Naive thymus-derived CD4-positive, alpha-beta T cell (primary cell): ENCODE measurements at regions not wholly inside any gene's neighbourhood (a gene's known extent, or its start where the extent isn't known, plus 50 kb on each side); places are given as distances from the start of the nearest gene placed in this dataset.

Source experiments
- ATAC-seq: fragments of 150-1000 bp; cut with Tn5 transposase; 2 replicates; pipeline ENCODE4 v1.10.0; 2021; ENCODE audit warnings: mild to moderate bottlenecking, moderate library complexity
- CTCF ChIA-PET: fragments of 350-600 bp; sonication (Branson Sonifier 250); formaldehyde crosslinking; loops from one replicate; lab custom pipeline; 2021; ENCODE audit warnings: antibody characterized with exemption; lab: Charles Lee
- POLR2A ChIA-PET: fragments of 350-600 bp; sonication (Branson Sonifier 250); formaldehyde crosslinking; loops from one replicate; lab custom pipeline; 2021; ENCODE audit warnings: antibody characterized with exemption, inconsistent platforms; lab: Charles Lee
- DNase-seq, 9 donors: peaks; one replicate each; pipeline versions ENCODE4 v3.0.0 to v3.0.0-alpha.2; 2020 to 2022; ENCODE audit warnings: mixed read lengths in 1 of 9
- H3K27ac ChIP-seq: one replicate; pipeline ENCODE4 v1.7.0; 2013; ENCODE audit warnings: mild to moderate bottlenecking, low read depth, low read length, moderate library complexity
- H3K27me3 ChIP-seq, 2 donors: one replicate each; pipeline ENCODE4 v1.7.0; 2013; ENCODE audit warnings: low read length in 2 of 2, mild to moderate bottlenecking in 2 of 2, moderate library complexity in 2 of 2; ENCODE audit not compliant: control insufficient read depth in 2 of 2, insufficient read depth in 2 of 2
- H3K36me3 ChIP-seq, 3 experiments: 1 replicate in 2 of 3; 2 replicates in 1 of 3; pipeline ENCODE4 v1.7.0; 2013; ENCODE audit warnings: low read length in 3 of 3, mild to moderate bottlenecking in 3 of 3, moderate library complexity in 1 of 3; ENCODE audit not compliant: insufficient read depth in 3 of 3, control insufficient read depth in 2 of 3
- H3K4me1 ChIP-seq, 2 donors: one replicate each; pipeline ENCODE4 v1.7.0; 2013; ENCODE audit warnings: low read length in 2 of 2, mild to moderate bottlenecking in 2 of 2, moderate library complexity in 1 of 2; ENCODE audit not compliant: control insufficient read depth in 2 of 2, insufficient read depth in 2 of 2
- H3K4me3 ChIP-seq: 2 replicates; pipeline ENCODE4 v1.7.0; 2013; ENCODE audit warnings: mild to moderate bottlenecking, low read length
- H3K9me3 ChIP-seq, 3 experiments: 1 replicate in 2 of 3; 2 replicates in 1 of 3; pipeline ENCODE4 v1.7.0; 2013; ENCODE audit warnings: low read length in 3 of 3; ENCODE audit not compliant: control insufficient read depth in 2 of 3
- H3K27ac Mint-ChIP-seq, 9 donors: one replicate each; pipeline ENCODE4 v1.8.0; 2020 to 2022; ENCODE audit warnings: mixed read lengths in 9 of 9, mild to moderate bottlenecking in 8 of 9, moderate library complexity in 5 of 9, inconsistent platforms in 2 of 9
- H3K27me3 Mint-ChIP-seq, 5 donors: one replicate each; pipeline ENCODE4 v1.8.0; 2021 to 2022; ENCODE audit warnings: mixed read lengths in 5 of 5, mild to moderate bottlenecking in 1 of 5
- H3K36me3 Mint-ChIP-seq, 5 donors: one replicate each; pipeline ENCODE4 v1.8.0; 2020 to 2022; ENCODE audit warnings: mixed read lengths in 5 of 5, mild to moderate bottlenecking in 3 of 5, inconsistent platforms in 1 of 5
- H3K4me1 Mint-ChIP-seq, 7 donors: one replicate each; pipeline ENCODE4 v1.8.0; 2020 to 2022; ENCODE audit warnings: mixed read lengths in 7 of 7, mild to moderate bottlenecking in 3 of 7, inconsistent platforms in 1 of 7
- H3K4me3 Mint-ChIP-seq, 10 donors: one replicate each; pipeline ENCODE4 v1.8.0; 2020 to 2022; ENCODE audit warnings: mild to moderate bottlenecking in 10 of 10, mixed read lengths in 10 of 10, moderate library complexity in 6 of 10, inconsistent platforms in 2 of 10
- H3K9me3 Mint-ChIP-seq, 11 donors: one replicate each; pipeline ENCODE4 v1.8.0; 2020 to 2022; ENCODE audit warnings: mixed read lengths in 11 of 11, mild to moderate bottlenecking in 4 of 11, inconsistent platforms in 1 of 11, moderate library complexity in 1 of 11
- intact Hi-C, 2 donors: fragments of 100-400 bp; cut with micrococcal nuclease; formaldehyde crosslinking; loops; one replicate each; pipeline ENCODE4 v1.15.1; 2023

- Mint-ChIP-seq H3K36me3 (no peaks in the 10 kb centered on the region), H3K27me3 (peaks cover 0 to 4% (median 0%) of the 10 kb centered on the region in 5 donors), H3K9me3 (peaks cover 0 to 20% (median 2%) of the 10 kb centered on the region in 11 donors), H3K4me3 (no peak overlapping the region), H3K4me1 (peaks cover 0 to 5% (median 0%) of the 10 kb centered on the region in 7 donors), H3K27ac (no peak overlapping the region)
- intact Hi-C loops = no loop called here
- ChIA-PET POLR2A (no interaction called here), CTCF (interaction anchor here (0.6 kb wide), 1 partner anchor 45 kb away, joined by 3 read pairs; no protein-coding TSS in a partner anchor)
- no peaks in the 10 kb centered on the region for H3K9me3 ChIP-seq
- no peaks in the 10 kb centered on the region for H3K27me3 ChIP-seq
- H3K4me3 ChIP-seq = no peak overlapping the region
- H3K36me3 ChIP-seq = no peaks in the 10 kb centered on the region
- DNase-seq = no peak
- H3K27ac ChIP-seq = no peak overlapping the region
- H3K4me1 ChIP-seq = no peaks in the 10 kb centered on the region
- no peak for ATAC-seq
Observed at GRCh38 chr11:115901069-115901468, 396.9 kb upstream of the CADM1 start.

GRCh38 chr11:115900111-115900510 lies 395.9 kb upstream of the CADM1 start:
- Mint-ChIP-seq H3K9me3 (peaks cover 0 to 20% (median 2%) of the 10 kb centered on the region in 11 donors), H3K27me3 (no peaks in the 10 kb centered on the region), H3K4me3 (no peak overlapping the region), H3K36me3 (no peaks in the 10 kb centered on the region), H3K27ac (no peak overlapping the region), H3K4me1 (peaks cover 0 to 5% (median 0%) of the 10 kb centered on the region in 7 donors)
- POLR2A ChIA-PET = no interaction called here
- no peaks in the 10 kb centered on the region for H3K27me3 ChIP-seq
- H3K27ac ChIP-seq = no peak overlapping the region
- DNase-seq (no peak), ATAC-seq (no peak)
- intact Hi-C loops = no loop called here
- no peak overlapping the region for H3K4me3 ChIP-seq
- H3K9me3 ChIP-seq = no peaks in the 10 kb centered on the region
- CTCF ChIA-PET = no interaction called here
- no peaks in the 10 kb centered on the region for H3K36me3 ChIP-seq
- no peaks in the 10 kb centered on the region for H3K4me1 ChIP-seq

- Histone ChIP-seq H3K27me3 (no peaks in the 10 kb centered on the region), H3K4me3 (no peak overlapping the region), H3K36me3 (no peaks in the 10 kb centered on the region), H3K4me1 (no peaks in the 10 kb centered on the region), H3K9me3 (no peaks in the 10 kb centered on the region), H3K27ac (no peak overlapping the region)
- no peak overlapping the region for H3K27ac Mint-ChIP-seq
- no peaks in the 10 kb centered on the region for H3K36me3 Mint-ChIP-seq
- ChIA-PET POLR2A (no interaction called here), CTCF (no interaction called here)
- H3K4me3 Mint-ChIP-seq = no peak overlapping the region
- peaks cover 0 to 13% (median 2%) of the 10 kb centered on the region in 11 donors for H3K9me3 Mint-ChIP-seq
- DNase-seq (no peak), ATAC-seq (no peak)
- no peaks in the 10 kb centered on the region for H3K27me3 Mint-ChIP-seq
- peaks cover 0 to under 1% (median 0%) of the 10 kb centered on the region in 7 donors for H3K4me1 Mint-ChIP-seq
- intact Hi-C loops = loop anchor here in 1 of 2 donors (1.0 kb wide), 1 partner anchor 27 kb away; no protein-coding TSS in a partner anchor
Observed at GRCh38 chr11:115897707-115898106, 393.5 kb upstream of the CADM1 start.

GRCh38 chr11:115896084-115896483 lies 391.9 kb upstream of the CADM1 start:
- Histone ChIP-seq H3K27me3 (no peaks in the 10 kb centered on the region), H3K27ac (no peak overlapping the region), H3K9me3 (no peaks in the 10 kb centered on the region), H3K36me3 (no peaks in the 10 kb centered on the region), H3K4me1 (no peaks in the 10 kb centered on the region), H3K4me3 (no peak overlapping the region)
- H3K4me3 Mint-ChIP-seq = no peak overlapping the region
- ChIA-PET CTCF (no interaction called here), POLR2A (no interaction called here)
- no peaks in the 10 kb centered on the region for H3K36me3 Mint-ChIP-seq
- H3K27ac Mint-ChIP-seq = no peak overlapping the region
- no peaks in the 10 kb centered on the region for H3K4me1 Mint-ChIP-seq
- intact Hi-C loops = no loop called here
- H3K9me3 Mint-ChIP-seq = peaks cover 0 to 13% (median 2%) of the 10 kb centered on the region in 11 donors
- DNase-seq = no peak
- H3K27me3 Mint-ChIP-seq = no peaks in the 10 kb centered on the region
- ATAC-seq = no peak

- POLR2A ChIA-PET = no interaction called here
- Mint-ChIP-seq H3K27me3 (no peaks in the 10 kb centered on the region), H3K4me1 (no peaks in the 10 kb centered on the region)
Observed at GRCh38 chr11:115895594-115895993, 391.4 kb upstream of the CADM1 start.

GRCh38 chr11:115894176-115894575 lies 390.0 kb upstream of the CADM1 start:
- no peak for ATAC-seq
- CTCF ChIA-PET = no interaction called here
- H3K4me1 Mint-ChIP-seq = no peaks in the 10 kb centered on the region
- H3K36me3 Mint-ChIP-seq = no peaks in the 10 kb centered on the region
- H3K27ac ChIP-seq = no peak overlapping the region
- no peak for DNase-seq
- H3K4me3 Mint-ChIP-seq = no peak overlapping the region
- no peaks in the 10 kb centered on the region for H3K27me3 Mint-ChIP-seq
- H3K9me3 ChIP-seq = no peaks in the 10 kb centered on the region
- no peaks in the 10 kb centered on the region for H3K27me3 ChIP-seq
- H3K4me1 ChIP-seq = no peaks in the 10 kb centered on the region
- H3K36me3 ChIP-seq = no peaks in the 10 kb centered on the region
- H3K9me3 Mint-ChIP-seq = peaks cover 0 to 17% (median 3%) of the 10 kb centered on the region in 11 donors
- POLR2A ChIA-PET = no interaction called here
- intact Hi-C loops = no loop called here
- H3K27ac Mint-ChIP-seq = no peak overlapping the region
- H3K4me3 ChIP-seq = no peak overlapping the region

More at GRCh38 chr11:115895594-115895993, 391.4 kb upstream of the CADM1 start:
- CTCF ChIA-PET = no interaction called here
- DNase-seq = no peak
- ATAC-seq = no peak
- Histone ChIP-seq H3K9me3 (no peaks in the 10 kb centered on the region), H3K27ac (no peak overlapping the region), H3K36me3 (no peaks in the 10 kb centered on the region), H3K4me3 (no peak overlapping the region), H3K4me1 (no peaks in the 10 kb centered on the region), H3K27me3 (no peaks in the 10 kb centered on the region)
- H3K27ac Mint-ChIP-seq = no peak overlapping the region
- no peak overlapping the region for H3K4me3 Mint-ChIP-seq
- intact Hi-C loops = no loop called here
- peaks cover 0 to 16% (median 3%) of the 10 kb centered on the region in 11 donors for H3K9me3 Mint-ChIP-seq
- no peaks in the 10 kb centered on the region for H3K36me3 Mint-ChIP-seq

GRCh38 chr11:115893461-115894099 lies 389.4 kb upstream of the CADM1 start:
- ChIA-PET POLR2A (no interaction called here), CTCF (no interaction called here)
- Mint-ChIP-seq H3K27me3 (peaks cover 0 to 1% (median 0%) of the 10 kb centered on the region in 5 donors), H3K4me3 (no peak overlapping the region), H3K27ac (no peak overlapping the region), H3K4me1 (no peaks in the 10 kb centered on the region), H3K36me3 (no peaks in the 10 kb centered on the region), H3K9me3 (peaks cover 0 to 13% (median 2%) of the 10 kb centered on the region in 11 donors)
- no peaks in the 10 kb centered on the region for H3K27me3 ChIP-seq
- ATAC-seq = no peak
- no peak overlapping the region for H3K4me3 ChIP-seq
- no peaks in the 10 kb centered on the region for H3K9me3 ChIP-seq
- intact Hi-C loops = no loop called here
- no peak for DNase-seq
- no peaks in the 10 kb centered on the region for H3K36me3 ChIP-seq
- H3K27ac ChIP-seq = no peak overlapping the region
- H3K4me1 ChIP-seq = no peaks in the 10 kb centered on the region
